ENCODE measurements at regions not wholly inside any gene's neighbourhood (a gene's known extent, or its start where the extent isn't known, plus 50 kb on each side); places are given as distances from the start of the nearest gene placed in this dataset.

DNA sequence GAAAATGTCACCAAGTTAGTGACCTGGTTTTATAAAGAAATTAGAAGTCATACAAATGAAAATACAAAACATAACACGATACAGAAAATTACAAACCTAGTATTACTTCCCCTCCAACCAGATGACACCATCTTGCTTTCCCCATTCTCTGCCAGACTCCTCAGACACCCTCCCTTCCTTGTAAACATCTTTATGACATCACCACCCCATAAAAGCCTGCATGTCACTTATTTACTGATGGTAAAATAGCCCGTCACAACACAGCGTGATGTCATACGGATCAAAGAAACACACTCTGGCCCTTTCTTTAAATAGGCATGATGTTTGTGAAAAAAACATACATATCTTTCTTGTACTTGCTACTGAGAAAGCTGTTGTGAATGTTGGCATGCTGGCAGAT, 254.8 kb upstream of the SOX11 start:
- DNase-seq (ENCODE audit: extremely low spot score) = no peak
- Histone ChIP-seq H3K9me3 (no peaks in the 10 kb centered on the region), H3K27me3 (no peaks in the 10 kb centered on the region), H3K36me3 (no peaks in the 10 kb centered on the region), H3K4me3 (no peak overlapping the region), H3K27ac (replicated peaks in 1 of 4) (no peak overlapping the region), H3K4me1 (no peaks in the 10 kb centered on the region)
- intact Hi-C loops (cut with DNase I) = no loop called here
- TF ChIP-seq EP300 (IDR thresholded peaks at IDR 0.05) (no peak), POLR2AphosphoS5 (IDR thresholded peaks at IDR 0.05) (no peak), POLR2A (IDR thresholded peaks at IDR 0.05; ENCODE audit: low read depth) (no peak)
- TF ChIP-seq, protein P1, sequence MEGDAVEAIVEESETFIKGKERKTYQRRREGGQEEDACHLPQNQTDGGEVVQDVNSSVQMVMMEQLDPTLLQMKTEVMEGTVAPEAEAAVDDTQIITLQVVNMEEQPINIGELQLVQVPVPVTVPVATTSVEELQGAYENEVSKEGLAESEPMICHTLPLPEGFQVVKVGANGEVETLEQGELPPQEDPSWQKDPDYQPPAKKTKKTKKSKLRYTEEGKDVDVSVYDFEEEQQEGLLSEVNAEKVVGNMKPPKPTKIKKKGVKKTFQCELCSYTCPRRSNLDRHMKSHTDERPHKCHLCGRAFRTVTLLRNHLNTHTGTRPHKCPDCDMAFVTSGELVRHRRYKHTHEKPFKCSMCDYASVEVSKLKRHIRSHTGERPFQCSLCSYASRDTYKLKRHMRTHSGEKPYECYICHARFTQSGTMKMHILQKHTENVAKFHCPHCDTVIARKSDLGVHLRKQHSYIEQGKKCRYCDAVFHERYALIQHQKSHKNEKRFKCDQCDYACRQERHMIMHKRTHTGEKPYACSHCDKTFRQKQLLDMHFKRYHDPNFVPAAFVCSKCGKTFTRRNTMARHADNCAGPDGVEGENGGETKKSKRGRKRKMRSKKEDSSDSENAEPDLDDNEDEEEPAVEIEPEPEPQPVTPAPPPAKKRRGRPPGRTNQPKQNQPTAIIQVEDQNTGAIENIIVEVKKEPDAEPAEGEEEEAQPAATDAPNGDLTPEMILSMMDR (IDR thresholded peaks at IDR 0.05) = no peak
- WGBS = 91% methylated on average over 4 of the region's 4 CpGs

DNA sequence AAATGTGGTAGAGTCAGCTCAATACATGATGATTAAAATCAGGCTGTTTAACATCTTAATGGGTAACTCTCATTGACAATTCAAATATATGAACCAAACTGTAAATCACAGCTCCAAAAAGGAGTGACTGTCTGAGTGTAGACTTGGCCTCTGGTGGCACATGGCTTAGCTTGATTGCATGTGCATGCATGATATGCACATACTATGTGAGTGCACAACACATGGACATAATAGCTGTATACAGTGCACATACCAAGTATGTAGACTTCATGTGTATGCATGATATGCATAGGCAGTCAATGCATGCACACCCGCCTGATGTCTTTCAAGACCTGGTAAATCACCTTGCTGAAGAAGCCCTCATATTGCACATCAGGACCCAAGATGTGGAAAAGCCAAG, 252.0 kb upstream of the SOX11 start:
- Histone ChIP-seq H3K27me3 (peaks cover 0 to 4% (median 0%) of the 10 kb centered on the region in 4 donors), H3K36me3 (no peaks in the 10 kb centered on the region), H3K4me3 (no peak overlapping the region), H3K9me3 (no peaks in the 10 kb centered on the region), H3K4me1 (no peaks in the 10 kb centered on the region), H3K27ac (replicated peaks in 1 of 4) (no peak overlapping the region)
- WGBS = 100% methylated on average over 1 of the region's 1 CpG
- no peak for DNase-seq (ENCODE audit: extremely low spot score)
- intact Hi-C loops (cut with DNase I) = no loop called here
- TF ChIP-seq, protein P1 (IDR thresholded peaks at IDR 0.05) = no peak
- TF ChIP-seq POLR2A (IDR thresholded peaks at IDR 0.05; ENCODE audit: low read depth) (no peak), EP300 (IDR thresholded peaks at IDR 0.05) (no peak), POLR2AphosphoS5 (IDR thresholded peaks at IDR 0.05) (no peak)

DNA sequence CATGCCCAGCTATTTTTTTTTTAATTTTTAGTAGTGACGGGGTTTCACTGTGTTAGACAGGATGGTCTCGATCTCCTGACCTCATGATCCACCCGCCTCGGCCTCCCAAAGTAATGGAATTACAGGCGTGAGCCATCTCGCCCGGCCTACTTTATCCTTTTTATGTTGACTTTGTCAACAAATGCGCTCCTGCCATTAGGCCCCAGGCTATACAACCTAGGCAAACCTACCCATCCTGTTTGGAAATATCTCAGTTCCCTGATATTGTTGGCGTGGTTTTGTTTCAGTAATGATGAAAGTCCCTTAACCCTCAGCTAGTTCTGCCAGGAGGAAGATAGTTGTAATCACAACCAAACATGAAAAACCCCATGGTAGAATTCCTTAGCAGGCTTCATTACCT, 249.4 kb upstream of the SOX11 start:
- no peak for DNase-seq (ENCODE audit: extremely low spot score)
- Histone ChIP-seq H3K27ac (replicated peaks in 1 of 4) (no peak overlapping the region), H3K4me3 (no peak overlapping the region), H3K27me3 (peaks cover 0 to 4% (median 0%) of the 10 kb centered on the region in 4 donors), H3K36me3 (no peaks in the 10 kb centered on the region), H3K4me1 (no peaks in the 10 kb centered on the region), H3K9me3 (no peaks in the 10 kb centered on the region)
- intact Hi-C loops (cut with DNase I) = no loop called here
- no peak for TF ChIP-seq EP300 (IDR thresholded peaks at IDR 0.05)
- TF ChIP-seq POLR2A (IDR thresholded peaks at IDR 0.05; ENCODE audit: low read depth) = no peak
- no peak for TF ChIP-seq POLR2AphosphoS5 (IDR thresholded peaks at IDR 0.05)
- TF ChIP-seq, protein P1 (IDR thresholded peaks at IDR 0.05) = no peak
- WGBS = 98% methylated on average over 9 of the region's 9 CpGs

DNA sequence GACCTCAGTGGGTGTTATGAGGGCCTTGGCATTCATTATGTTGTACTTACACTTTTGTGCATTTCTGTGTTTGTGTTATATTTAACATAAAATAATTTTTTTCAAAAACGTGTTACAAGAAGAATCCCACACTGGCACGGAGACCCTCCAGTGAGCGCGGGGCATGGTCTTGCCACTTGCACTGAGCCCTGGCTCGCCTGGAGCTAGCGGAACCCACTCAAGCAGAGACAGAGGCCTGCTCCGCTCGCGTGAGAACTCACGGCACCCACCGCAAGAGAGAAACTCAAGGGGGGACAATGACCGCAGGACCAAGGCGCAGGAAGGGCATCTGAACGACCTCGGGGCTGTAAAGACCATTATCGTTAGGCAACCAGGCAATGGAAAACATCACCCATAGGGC, 248.0 kb upstream of the SOX11 start:
- Histone ChIP-seq H3K4me1 (no peaks in the 10 kb centered on the region), H3K4me3 (no peak overlapping the region), H3K27me3 (peaks cover 0 to 4% (median 0%) of the 10 kb centered on the region in 4 donors), H3K27ac (replicated peaks in 1 of 4) (no peak overlapping the region), H3K36me3 (no peaks in the 10 kb centered on the region), H3K9me3 (no peaks in the 10 kb centered on the region)
- no peak for TF ChIP-seq POLR2AphosphoS5 (IDR thresholded peaks at IDR 0.05)
- no peak for TF ChIP-seq POLR2A (IDR thresholded peaks at IDR 0.05; ENCODE audit: low read depth)
- TF ChIP-seq, protein P1 (IDR thresholded peaks at IDR 0.05) = no peak
- no peak for TF ChIP-seq EP300 (IDR thresholded peaks at IDR 0.05)
- intact Hi-C loops (cut with DNase I) = no loop called here
- DNase-seq (ENCODE audit: extremely low spot score) = no peak
- 96% methylated on average over 13 of the region's 16 CpGs for WGBS

DNA sequence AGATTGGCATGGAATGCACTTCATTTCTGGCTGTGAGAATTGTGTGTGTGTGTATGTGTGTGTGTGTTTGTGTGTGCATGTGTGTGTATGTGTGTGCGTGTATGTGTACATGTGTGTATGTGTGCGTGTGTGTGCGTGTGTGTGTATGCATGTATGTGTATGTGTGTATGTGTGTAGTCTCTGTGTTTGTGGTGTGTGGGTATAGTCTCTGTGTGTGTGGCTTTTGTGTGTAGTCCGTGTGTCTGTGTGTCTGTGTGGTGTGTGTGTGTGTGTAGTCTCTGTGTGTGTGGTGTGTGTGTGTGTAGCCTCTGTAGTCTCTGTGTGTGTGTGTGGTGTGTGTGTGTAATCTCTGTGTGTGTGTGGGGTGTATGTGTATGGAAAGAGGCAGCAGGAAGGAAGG, 247.3 kb upstream of the SOX11 start:
- no peaks in the 10 kb centered on the region for H3K4me1 ChIP-seq
- no peaks in the 10 kb centered on the region for H3K36me3 ChIP-seq
- H3K4me3 ChIP-seq = no peak overlapping the region
- no peaks in the 10 kb centered on the region for H3K9me3 ChIP-seq
- no peak for DNase-seq (ENCODE audit: extremely low spot score)
- H3K27ac ChIP-seq (replicated peaks in 1 of 4) = no peak overlapping the region
- TF ChIP-seq, protein P1 (IDR thresholded peaks at IDR 0.05) = no peak
- TF ChIP-seq POLR2AphosphoS5 (IDR thresholded peaks at IDR 0.05) (no peak), POLR2A (IDR thresholded peaks at IDR 0.05; ENCODE audit: low read depth) (no peak), EP300 (IDR thresholded peaks at IDR 0.05) (no peak)
- WGBS = 88% methylated on average over 4 of the region's 4 CpGs
- peaks cover 0 to 4% (median 0%) of the 10 kb centered on the region in 4 donors for H3K27me3 ChIP-seq
- intact Hi-C loops (cut with DNase I) = no loop called here
